Peyer's patch (tissue), 4 donors: ENCODE measurements at regions not wholly inside any gene's neighbourhood (a gene's known extent, or its start where the extent isn't known, plus 50 kb on each side); places are given as distances from the start of the nearest gene placed in this dataset.

ENCODE experiments used
- POLR2A ChIP-seq, 2 donors: fragments of 450-650 bp; IDR thresholded peaks; one replicate each; pipeline ENCODE4 v1.5.1; 2017; ENCODE audit warnings: antibody characterized with exemption in 2 of 2, mild to moderate bottlenecking in 2 of 2, moderate library complexity in 2 of 2
- TF ChIP-seq, protein P1 (sequence below), 6 experiments: fragments of 450-650 bp in 4 of 6; fragments of 200-600 bp in 2 of 6; sonication (generic) in 1 of 6; IDR thresholded peaks; one replicate each; pipeline ENCODE4 v1.5.1; 2017 to 2019; ENCODE audit warnings: antibody characterized with exemption in 6 of 6, mild to moderate bottlenecking in 3 of 6, moderate library complexity in 1 of 6

DNA sequence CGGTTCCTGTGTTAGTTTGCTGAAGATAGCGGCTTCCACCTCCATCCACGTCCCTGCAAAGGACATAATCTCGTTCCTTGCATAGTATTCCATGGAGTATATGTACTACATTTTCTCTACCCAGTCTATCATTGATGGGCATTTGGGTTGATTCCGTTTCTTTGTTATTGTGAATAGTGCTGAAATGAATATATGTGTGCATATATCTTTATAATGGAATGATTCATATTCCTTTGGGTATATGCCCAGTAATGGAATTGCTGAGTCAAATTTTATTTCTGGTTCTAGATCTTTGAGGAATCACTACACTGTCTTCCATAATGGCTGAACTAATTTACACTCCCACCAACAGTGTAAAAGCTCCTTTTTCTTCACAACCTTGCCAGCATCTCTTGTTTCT, 255.4 kb upstream of the CDH2 start:
- TF ChIP-seq, protein P1, sequence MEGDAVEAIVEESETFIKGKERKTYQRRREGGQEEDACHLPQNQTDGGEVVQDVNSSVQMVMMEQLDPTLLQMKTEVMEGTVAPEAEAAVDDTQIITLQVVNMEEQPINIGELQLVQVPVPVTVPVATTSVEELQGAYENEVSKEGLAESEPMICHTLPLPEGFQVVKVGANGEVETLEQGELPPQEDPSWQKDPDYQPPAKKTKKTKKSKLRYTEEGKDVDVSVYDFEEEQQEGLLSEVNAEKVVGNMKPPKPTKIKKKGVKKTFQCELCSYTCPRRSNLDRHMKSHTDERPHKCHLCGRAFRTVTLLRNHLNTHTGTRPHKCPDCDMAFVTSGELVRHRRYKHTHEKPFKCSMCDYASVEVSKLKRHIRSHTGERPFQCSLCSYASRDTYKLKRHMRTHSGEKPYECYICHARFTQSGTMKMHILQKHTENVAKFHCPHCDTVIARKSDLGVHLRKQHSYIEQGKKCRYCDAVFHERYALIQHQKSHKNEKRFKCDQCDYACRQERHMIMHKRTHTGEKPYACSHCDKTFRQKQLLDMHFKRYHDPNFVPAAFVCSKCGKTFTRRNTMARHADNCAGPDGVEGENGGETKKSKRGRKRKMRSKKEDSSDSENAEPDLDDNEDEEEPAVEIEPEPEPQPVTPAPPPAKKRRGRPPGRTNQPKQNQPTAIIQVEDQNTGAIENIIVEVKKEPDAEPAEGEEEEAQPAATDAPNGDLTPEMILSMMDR (IDR thresholded peaks at IDR 0.05), result no peak
- no peak for TF ChIP-seq POLR2A (IDR thresholded peaks at IDR 0.05)
